CMK (cell line): ENCODE measurements at regions not wholly inside any gene's neighbourhood (a gene's known extent, or its start where the extent isn't known, plus 50 kb on each side); places are given as distances from the start of the nearest gene placed in this dataset.

Experiments
- DNase-seq: peaks from one replicate; pipeline ENCODE4 v3.0.0-alpha.2; 2010; ENCODE audit warnings: low read depth

DNA sequence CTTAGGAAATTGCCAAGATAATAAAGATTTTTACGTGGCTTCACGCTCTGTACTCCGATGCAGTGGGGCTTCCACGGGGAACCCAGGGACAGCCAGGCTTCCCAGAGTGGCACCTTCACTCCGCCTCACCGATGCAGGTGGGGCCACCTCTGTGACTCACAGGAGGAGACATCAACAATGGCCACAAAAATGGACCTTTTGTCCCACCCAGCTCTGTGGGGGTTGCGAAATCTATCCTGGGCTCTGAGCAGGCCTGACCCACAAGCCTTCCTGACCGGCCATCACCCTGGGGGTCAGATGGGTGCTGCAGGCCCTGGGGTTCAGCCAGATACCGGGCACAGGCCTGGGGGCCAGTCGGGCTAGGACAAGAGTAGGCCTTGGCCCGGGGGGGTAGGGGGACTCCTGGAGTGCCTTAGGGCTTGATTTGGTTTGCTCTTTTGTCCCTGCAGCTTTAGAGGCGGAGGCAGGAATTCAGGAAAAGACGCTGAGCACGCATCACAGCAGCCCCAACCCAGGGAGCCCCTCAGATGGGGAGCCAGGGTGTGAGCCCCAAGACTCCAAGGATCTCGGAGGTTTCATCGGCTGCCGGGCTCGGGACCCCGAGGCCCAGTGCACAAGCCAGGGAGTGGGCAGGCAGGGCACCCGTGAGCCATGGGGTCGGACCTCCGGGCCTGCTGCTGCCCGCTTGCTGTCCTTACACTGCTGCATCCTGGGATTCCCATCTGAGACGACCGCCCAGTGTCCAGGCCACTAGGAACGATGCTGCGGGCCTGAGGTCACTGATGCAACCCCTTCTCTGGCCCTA is 136.5 kb upstream of the NKX1-1 start:
- DNase-seq = no peak

DNA sequence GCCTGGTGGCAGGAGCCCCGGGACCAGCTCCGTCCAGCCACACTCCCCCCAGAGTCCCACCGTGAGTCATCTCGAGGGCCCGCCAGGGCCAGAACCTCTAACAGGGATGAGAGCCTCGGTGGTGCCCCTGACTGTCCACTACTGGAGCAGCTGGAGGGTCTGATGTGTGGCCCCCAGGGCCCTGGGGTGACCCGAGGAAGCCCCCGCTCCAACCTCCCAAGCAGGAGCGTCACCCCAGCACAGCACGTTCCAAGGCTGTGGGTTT is 135.9 kb upstream of the NKX1-1 start:
- no peak for DNase-seq

DNA sequence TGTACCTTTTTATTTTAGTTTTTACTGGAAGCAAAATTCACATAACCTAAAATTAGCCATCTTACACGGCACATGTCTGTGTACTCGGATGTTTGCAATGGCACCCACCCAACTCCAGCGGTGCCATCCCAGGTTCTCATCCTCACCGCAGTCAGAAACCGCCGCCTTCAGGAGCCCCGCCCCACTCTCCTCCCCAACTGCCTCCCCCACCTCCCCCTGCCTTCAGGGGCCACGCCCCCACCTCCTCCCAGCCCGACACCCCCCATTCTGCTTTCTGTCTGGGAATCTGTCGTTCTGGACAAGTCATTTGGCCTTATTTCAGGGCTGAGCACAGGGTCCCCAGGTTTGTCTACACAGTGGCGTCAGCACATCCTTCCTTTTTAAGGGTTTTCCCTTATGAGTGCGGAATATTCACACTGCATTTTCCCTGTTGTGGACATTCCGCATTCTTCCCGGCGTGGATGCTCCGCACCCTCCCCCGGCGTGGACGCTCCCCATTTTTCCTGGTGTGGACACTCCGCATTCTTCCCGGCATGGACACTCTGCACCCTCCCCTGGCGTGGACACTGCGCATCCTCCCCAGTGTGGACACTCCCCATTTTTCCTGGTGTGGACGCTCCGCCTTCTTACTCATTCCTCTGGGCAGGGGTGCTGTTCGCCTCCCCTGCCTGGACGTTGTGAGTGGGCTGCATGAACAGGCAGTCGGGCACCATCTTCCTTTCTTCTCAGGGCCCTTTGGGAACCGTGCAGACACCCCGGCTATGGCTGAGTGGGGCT is 135.4 kb upstream of the NKX1-1 start:
- no peak for DNase-seq

DNA sequence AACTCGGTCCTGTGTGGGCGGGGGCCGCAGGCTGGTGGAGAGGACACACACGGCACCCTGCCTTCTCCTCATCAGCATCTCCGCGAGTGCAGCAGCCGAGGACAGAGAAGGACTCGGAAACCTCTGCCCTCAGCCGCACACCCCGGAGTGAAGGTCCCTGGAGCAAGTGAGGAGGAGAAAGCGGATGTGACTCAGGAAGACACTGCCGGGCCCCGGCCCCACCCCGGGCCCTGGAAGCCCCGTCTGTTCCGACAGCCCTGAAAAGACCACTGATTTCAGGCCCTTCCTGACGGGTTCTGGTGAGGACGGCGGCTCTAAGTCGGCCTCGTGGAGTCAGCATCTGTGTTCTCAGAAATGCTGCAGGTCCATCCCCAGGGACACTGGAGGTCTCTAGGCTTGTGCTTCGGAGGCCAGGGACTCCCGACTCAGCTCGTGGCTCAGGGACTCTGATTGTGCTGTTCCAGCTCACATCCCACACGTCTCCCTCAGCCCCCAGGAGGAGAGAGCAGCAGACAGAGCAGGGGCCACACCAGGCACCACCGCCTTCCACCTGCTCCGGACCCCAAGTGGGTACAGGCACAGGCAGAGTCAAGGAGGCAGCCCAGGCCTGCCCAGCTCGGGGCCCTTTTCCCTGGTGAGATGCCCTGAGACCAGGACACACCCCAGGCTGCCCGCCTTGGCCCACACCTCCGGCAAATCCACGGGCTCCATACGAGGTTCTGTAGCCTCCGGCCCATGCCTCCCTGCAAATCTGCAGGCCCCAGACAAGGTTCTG is 134.5 kb upstream of the NKX1-1 start:
- DNase-seq = no peak

DNA sequence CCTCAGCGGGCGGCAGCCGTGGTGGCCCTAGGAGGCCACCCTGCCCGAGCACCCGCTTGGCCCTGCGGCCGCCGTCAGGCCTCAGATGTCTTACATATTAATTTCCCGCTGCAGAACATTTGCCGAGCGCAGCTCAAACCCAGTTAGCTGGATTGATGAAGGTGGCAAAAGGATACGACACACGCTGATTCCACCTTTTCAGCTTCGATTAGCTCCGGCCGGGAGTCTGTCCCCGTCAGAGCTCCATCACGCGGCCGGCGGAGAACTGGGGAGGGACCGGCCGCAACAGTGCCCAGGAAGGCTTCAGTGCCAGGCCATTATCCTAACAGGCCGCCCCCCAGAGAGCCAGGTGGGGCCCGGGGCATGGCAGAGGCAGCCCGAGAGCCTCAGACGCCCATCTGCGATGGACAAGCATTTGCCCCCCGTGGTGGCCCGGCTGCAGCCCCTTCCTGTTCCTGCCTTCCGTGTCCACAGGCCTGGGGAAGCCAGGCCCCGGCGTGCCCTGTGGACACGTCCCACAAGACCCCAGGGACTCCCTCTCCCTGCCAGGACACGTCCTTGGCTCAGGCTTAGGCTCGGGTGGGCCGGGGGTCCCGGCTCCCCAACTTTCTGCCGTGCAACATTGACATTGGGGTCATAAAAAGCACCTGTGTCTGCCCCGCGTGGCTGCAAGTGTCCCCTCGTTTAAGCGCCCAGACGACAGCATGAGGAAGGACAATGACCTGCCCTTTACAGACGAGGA is 133.8 kb upstream of the NKX1-1 start:
- no peak for DNase-seq

DNA sequence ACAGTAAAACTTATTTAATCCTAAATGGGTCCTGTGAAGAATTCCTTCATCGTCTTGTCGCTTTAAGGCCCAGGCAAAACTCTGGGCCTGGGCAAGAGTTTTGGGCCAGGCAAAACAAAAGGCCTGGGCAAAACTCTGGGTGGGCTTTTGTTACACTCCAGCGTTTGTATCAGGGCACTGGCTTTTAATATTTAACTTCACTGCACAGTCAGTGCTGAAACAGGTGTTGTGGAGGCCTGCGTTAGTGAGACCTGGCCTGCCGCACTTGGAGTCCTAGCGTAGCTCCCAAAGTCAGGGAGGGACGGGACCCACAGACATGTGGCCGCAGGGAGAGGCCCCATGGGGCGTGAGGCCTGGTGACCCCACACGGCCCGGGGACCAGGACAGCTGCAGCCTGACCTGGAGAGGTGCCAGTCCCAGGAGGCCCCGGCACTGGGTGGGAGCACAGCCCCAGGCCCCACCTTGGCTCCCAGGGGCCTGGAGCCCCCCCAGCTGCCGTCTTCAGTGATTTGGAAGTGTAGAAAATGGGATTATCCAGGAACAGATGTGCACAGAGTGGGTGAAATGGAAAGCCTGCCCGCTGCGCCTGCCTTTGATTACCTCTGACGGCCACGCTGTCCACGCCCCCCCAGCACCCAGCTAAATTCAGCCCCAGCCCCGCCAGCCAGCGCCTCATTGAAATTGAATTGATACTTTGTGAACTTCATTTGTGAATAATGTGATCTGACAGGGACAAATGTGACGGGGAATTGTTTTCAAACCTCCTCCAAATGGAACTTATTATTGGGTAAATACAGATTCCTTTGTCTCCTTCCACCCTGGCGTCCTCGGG is 132.9 kb upstream of the NKX1-1 start:
- no peak for DNase-seq

DNA sequence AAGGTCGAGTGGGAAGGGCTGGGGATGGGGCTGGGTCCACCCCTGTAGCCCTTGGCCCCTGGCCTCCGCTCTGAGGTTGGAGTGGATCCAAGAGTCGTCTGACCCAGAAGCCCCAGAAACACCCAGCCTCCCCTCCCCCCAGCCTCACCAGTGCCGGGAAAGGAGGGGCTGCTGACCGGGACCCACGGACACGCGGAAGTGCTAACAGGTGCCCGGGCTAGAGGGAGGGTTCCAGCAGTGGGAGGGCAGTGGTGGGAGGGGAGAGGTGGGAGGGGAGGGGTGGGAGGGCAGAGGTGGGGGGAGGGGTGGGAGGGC is 131.8 kb upstream of the NKX1-1 start:
- DNase-seq = no peak

DNA sequence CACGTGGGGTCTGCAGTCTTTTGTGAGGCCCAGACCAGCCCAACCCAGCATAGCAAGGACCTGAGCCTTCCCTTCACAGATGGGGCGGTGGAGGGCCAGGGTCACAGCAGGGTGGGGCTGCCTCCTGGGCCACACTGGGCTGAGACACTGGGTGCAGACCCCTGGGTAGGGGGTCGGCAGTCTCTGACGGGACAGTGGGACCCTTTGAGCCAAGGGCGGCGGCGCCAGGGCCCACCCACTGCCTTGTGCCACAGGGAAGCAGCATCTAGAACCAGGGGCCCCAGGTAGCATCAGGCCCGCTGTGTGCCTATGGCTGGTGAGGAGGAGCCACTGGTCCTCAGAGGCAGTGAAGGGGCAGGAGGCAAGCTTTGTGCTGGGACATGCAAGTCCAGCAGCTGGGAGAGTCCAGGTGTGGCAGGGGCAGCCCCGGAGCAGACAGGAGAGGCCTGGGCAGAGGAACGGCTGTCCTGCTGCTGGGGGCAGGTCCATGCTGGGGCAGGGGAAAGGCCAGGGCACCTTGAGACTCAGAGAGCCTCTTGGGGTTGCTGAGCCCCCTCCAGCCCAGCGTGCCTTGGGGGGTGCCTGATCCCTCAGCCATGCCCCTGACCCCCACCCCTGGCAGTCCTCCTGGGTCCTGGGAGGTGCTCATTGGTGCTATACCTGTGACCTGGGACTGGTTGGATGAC is 131.3 kb upstream of the NKX1-1 start:
- DNase-seq = no peak

DNA sequence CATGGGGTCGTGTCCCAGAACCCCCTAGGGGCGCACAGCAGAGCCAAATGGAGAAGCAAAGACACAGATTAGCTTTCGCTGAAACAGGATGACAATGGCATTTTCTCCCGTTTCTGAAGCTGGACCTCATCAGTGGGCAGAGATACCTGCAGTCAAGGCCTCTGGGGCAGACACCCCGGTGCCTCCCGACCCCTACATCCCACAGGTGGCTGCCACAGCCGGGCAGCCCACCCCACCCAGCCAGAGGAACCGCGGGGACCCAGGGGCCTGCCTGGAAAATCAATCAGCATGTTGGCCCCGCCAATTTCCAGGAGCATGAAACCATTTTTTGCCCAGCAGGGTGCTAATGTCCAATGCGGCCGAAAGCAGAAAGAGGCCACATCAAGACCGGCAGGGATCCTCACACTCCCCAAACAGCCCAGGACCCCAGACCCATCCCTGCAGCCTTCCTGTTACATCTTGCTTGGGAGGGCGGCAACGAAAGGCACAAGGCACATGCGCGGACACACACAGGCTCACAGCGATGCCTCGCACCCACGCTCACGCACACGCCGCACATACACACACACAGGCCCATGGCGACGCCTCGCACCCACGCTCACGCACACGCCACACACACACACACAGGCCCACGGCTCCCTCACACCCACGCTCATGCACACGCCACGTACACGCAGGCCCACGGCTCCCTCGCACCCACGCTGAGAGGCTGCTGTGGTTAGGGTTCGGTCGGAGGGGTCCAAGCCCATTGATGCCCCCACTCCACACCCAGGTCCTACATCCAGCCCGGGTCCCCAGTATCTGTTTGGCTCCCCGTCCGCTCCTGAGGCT is 130.6 kb upstream of the NKX1-1 start:
- DNase-seq = no peak

DNA sequence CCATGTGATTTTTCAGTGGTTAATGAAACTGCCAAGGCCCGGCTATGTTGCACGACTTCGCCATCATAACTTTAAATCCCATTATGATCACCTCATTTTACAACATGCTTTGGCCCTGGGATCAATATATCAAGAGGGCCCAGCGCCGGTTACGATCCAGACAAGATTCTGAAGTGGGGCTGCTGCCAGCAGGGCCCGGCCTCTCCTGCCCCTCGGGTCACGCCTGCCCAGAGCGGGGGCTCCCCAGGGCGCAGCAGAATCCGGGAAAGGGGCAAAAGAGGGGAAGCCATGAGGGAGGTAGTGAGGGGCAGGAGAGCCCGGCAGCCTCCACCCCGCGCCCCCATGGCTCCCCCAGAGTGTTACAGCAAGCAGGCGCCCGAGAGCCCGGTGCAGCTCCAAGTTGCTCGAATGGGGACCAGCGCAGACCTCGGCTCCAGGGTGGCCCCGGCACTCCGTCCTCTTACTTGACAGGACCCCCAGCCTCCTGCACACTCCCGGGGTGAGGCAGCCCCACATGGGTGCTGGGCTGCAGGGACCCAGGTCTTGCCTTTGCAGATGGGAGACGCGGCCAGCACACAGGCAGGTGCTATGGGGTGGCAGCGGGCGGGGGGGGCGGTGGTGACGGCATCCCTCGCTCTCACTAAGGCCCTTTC is 129.8 kb upstream of the NKX1-1 start:
- DNase-seq = no peak

DNA sequence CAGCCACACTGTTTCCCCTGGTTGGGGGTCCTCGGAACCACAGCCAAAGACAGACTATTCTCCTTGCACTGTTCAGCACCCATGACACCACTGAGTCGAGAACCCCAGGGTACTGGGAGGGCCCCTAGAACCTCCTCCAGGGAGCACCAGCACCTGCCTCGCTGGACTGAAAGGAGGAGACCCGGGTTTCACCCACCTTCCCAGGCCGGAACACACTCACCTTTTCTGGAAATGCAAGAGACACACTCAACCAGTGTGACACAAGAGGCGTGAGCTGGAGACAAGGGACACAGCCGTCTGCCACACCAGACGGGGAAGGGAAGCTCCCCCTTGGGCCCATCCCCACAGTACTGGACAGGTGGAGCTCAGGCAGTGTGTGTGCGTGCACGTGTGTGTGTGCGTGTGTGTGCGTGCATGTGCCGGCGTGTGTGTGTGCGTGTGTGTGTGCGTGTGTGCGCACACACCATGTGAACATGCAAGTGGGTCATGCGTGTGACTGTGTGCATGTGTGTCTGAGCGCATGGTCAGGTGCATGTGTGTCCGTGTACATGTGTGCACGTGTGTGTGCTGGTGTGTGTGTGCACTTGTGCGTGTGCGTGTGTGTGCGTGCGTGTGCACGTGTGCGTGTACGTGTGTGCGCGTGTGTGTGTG is 128.8 kb upstream of the NKX1-1 start:
- no peak for DNase-seq

DNA sequence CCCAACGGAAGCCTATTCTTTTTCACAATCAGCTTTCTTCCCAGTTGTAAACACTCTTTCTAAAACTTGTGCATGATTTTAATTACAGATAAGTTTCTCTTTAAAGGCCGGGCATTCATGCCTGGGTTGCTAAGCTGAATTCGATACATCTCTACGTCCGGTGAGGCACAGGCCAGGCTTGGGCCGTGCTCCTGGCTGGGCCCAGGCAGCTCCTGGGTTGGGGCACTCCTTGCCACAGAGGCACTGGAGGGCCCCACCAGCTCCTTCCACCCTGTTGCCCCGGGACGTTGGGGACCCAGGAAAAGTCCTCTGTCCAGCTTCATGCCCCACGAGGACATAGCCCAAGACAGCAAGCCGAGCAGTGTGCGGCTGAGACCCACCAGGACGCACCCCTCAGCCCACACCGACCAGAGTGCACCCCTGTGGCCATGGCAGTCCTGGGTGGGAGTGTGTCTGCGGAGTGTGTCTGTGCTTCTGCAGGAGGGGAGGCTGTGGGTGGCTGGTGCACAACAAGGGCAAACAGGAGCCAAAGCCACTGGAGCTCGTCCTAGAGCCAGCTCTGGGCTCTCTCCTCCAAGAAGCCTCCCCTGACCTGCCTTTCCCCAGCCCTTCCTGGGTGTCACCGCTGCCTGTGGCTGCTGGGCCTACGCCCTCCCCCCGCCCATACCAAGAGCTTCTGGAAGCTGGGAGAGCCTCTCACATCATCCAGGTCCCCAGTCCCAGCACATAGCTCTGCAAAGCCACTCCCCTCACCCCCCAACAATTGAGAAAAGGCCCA is 128.0 kb upstream of the NKX1-1 start:
- no peak for DNase-seq

DNA sequence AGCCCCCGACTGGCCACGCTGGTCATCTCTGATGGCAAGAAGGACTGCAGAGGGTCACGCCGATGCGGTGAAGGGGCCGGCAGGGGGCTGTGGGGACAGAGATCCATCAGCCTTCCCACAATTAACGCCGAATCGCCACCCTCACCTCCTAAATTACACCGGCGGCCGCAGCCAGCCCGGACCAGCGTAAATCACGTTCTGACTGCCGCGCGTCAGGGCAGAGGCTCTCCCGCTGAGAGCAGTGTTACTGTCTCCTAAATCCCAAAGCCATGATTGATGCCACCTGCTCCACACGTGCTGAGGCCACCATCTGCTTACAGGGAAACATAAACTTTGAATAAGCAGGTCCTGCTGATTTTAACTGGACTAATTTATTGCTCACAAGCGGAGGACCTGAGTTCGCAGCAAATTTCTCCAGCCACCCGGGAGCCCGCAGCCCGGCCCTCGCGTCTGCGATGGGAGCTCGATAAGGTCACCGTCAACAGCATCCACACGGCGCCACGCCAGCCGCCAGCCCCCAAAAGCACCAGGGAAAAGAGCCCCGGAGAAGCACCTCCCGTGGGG is 127.3 kb upstream of the NKX1-1 start:
- DNase-seq = no peak

DNA sequence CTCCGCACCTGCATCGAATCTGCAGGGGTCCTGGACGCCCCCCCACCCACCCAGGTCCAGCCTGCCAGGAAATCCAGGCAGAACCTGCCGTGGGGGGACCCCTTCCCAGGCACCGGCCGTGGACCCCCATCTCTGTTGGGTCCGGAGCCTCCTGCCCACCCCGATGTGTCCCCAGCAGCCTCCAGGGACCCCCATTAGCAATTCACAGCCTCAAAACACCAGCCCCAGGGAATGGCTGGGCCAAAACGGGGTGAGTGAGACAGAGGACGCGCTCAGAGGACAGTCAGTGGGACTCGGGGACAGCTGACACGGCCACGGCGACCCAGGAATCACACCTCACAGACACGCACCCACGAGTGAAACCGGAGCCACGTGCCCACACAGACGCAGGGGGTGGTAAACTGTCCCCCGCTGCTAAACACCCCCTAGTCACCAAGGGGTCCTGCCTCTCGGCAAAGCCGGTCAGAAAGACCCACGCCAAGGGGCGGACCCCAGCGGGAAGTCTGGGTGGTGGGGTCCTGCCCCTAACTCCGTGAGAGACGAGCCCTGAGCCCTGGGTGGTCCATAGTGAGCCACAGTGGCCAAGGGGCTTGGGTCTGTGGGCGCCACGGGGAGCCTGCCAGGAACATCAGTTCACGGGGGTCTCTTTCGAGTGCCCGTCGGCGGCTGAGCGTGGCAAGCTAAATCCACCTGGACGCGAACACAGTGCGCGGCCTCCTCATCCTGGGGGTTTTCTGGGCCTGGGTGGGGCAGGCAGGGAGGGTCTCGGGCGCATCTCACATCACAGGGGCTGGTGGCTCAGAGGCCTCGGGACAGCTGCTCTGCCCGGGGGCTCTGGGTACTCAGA is 126.5 kb upstream of the NKX1-1 start:
- DNase-seq = no peak

DNA sequence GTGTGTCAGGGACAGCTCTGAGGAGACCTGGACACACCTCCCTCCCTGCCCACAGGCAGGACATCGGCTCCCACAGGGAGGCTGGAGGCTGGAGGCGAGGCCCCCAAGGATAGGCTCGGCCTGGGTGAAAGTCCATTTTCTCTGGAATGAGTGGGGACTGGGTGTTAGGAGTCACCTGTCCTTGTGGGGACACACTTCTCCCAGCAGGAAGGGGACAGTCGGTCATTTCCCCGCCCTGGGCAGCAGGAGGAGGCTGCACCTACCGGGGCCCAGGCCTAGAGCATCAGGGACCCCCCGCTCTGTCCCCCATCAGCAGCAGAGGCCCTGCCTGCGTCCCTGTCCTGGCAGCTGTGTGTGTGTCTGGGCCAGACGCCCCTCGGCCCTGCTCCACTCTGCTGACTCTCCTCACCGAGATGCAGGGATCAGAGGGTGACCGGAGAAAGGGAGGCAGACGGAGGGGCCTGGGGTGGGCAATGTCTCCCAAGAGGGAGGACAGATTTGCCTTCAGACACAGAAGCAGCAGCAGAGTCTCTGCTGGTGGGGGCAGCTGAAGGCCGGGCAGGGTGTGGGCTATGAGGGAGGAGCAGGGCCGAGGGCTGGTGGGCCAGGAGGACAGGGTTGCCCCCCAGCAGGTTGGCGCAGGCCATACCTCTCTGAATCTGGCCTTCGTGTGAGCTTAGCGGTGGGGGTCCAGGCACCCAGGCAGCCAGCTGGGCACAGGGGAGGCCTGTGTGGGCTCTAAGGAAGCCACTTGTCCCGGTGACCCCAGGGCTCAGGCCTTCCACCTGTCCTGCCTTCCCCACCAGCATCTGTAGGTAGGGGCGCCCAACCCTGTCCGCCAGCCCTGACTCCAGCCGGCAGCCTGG is 125.7 kb upstream of the NKX1-1 start:
- no peak for DNase-seq

DNA sequence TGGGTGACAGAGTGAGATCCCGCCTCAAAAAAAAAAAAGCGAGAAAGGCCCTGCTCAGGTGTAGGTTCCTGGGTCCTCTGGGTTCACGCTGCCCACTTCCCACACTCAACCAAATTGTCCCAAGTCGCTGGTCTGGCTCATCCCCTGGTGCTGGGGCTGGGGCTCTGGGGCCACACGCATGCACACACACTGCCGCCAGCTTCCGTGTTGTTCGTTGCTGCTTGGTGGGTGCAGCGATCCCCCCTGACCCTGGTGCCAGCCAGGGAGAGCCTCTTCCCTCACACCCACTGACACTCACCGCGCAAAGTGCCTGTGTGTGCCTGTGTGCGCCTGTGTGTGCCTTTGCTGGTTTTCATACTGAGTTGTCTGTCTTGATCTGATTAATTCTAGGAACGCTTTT is 124.1 kb upstream of the NKX1-1 start:
- DNase-seq = no peak
